ENCODE measurements at regions not wholly inside any gene's neighbourhood (a gene's known extent, or its start where the extent isn't known, plus 50 kb on each side); places are given as distances from the start of the nearest gene placed in this dataset.
"Not testable (repeated sequence)": the region's sequence is repeated elsewhere in the genome, so short reads cannot be mapped to it uniquely, and the experiment has no call there.

DNA sequence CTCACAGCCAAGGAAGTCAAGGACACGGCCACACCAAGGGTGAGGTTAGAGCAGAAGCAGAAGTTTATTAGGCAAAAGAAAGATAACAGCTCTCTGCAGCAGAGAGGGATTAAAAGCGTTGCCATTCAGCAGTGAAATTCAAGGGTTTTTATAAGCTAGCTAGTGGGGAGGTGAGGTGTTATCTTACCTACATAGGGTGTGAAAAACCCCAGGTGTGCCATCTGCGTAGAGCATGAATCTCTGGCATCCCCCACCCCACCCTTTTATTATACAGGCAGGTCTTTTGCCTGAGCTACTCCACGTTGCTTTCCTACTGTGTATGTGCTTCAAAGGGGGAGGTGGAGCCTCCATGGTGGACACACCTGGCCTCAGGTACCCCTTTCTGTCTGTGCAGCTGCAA lies 135.4 kb downstream of the ARHGAP11B start:
- TF ChIP-seq YY1 (IDR thresholded peaks at IDR 0.05; ENCODE audit: insufficient read depth, insufficient read length); ZNF274 (IDR thresholded peaks at IDR 0.05; ENCODE audit: low read depth, low read length); SUZ12 (IDR thresholded peaks at IDR 0.05; ENCODE audit: extremely low read depth, insufficient read depth, insufficient read length): not testable (repeated sequence)
